Retina (tissue), 1 donor: ENCODE measurements at regions not wholly inside any gene's neighbourhood (a gene's known extent, or its start where the extent isn't known, plus 50 kb on each side); places are given as distances from the start of the nearest gene placed in this dataset.

ENCODE experiments used
- DNase-seq: peaks from one replicate; pipeline ENCODE4 v3.0.0-alpha.2; 2016

DNA sequence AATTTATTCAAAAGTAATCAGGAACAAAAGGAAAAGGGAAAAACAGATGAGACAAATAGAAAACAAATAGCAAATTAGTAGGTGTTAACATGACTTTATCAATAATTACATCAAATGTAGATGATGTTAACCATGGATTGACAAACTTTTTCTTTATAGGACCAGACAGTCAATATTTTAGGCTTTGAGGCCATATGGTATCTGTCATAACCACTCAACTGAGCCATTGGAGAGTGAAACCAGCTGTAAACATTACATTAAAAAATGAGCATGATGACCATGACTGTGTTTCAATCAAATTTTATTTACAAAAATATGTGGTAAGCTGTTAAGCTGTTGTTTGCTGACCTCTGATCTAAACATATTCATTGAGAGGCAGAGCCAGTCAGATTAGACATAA is 118.5 kb upstream of the NWD2 start:
- no peak for DNase-seq

GRCh38 chr4:37130465-37130864 is 114.1 kb upstream of the NWD2 start:
- no peak for DNase-seq

DNA sequence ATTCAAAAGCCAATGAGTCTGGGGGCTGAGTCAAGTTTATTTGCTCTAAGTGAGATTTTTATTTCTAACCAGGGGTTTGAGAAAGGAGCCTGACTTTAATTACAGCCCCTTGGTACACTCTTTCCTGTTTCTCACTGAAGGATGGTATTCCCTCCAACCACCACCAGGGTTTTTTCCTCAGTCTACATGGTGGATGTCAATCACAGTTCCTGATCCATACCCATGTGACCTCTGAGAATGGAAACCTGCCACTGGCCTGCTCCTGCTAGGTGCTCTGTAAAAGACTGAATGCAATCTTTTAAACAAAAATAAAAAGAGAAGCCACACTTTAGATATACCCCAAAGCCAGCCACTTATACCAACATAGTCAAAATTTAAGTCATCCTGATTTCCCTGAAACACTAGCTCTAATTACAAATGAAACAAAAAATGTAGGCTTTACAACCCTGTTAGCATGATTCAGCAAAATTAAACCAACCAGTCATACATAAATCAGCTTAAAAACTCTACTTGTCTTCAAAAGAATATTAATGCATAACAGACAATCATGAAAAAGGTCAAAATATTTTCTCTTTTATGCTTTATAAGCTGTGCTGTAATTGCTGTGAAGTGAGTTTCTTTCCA is 112.1 kb upstream of the NWD2 start:
- DNase-seq, result no peak

DNA sequence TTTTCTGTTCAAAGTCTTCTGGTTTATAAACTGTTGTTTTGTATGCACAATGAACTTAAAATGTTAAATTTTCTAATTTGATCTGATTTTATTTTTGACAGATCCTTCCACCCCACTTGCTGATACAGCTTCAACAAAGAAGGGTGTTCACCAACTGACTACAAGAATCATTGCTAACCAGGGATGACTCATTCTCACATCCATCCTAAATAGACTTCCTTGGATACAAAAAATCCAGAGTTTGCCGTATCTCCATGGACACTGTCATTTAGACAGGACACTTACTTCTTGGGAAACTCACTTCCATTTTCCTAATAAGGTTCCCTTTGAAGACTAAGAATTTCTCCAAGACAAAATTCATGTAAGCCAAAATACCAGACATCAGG is 111.6 kb upstream of the NWD2 start:
- DNase-seq, result no peak

- DNase-seq, result no peak
Measured at GRCh38 chr4:37138019-37138653, 106.4 kb upstream of the NWD2 start.

DNA sequence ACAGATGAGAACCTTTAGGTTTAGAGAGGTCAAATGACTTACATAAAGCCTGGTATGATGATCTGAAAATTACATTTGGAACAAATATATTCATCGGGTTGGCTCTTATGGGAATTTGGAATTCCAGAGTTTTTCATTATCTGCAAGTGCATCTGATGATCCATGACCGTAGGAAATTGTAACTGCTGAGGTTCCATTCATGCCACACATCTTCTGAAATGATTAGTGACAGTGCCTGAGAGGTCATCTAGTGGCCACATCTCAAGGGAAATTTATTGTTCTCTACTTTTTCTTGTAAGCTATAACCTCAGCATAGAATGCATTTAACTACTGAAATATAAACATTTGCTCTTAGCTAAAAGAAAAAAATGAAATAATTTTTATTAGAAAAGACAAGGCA is 105.8 kb upstream of the NWD2 start:
- DNase-seq, result no peak

GRCh38 chr4:37139987-37140386 is 104.6 kb upstream of the NWD2 start:
- DNase-seq, result no peak

- DNase-seq, result no peak
Measured at GRCh38 chr4:37146260-37146659, 98.3 kb upstream of the NWD2 start.

GRCh38 chr4:37157476-37158167 is 86.9 kb upstream of the NWD2 start:
- DNase-seq, result peak; percentile 4

DNA sequence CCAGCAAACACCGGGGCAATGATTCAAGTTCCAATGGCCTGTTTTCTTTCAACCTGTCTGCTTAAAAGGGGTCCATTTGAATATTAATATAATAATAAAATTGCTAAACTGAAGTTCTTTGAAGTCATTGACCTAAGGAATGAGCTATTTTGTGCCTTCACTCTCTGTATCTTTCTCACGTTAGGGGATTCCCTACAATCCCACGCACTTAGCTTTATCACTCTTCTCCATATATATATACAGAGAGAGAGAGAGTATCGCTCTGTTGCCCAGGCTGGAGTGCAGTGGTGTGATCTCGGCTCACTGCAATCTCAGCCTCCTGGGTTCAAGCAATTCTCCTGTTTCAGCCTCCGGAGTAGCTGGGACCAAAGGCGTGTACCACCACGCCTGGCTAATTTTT is 83.9 kb upstream of the NWD2 start:
- no peak for DNase-seq

DNA sequence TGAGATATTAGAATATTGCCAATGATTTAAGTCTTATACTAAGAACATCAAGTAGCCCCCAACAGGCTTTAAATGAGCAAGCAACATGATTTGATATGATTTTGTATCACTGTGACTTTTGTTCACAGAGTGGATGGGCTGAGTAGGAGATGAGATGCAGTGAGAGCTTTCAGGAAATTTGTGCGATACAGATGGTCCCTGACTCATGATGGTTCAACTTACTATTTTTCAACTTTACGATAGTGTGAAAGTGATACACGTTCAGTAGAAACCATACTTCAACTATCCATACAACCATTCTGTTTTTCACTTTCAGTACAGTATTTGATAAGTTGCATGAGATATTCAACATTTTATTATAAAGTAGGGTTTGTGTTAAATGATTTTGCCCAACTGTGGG is 78.7 kb upstream of the NWD2 start:
- no peak for DNase-seq

GRCh38 chr4:37169956-37170355 is 74.6 kb upstream of the NWD2 start:
- DNase-seq, result no peak

DNA sequence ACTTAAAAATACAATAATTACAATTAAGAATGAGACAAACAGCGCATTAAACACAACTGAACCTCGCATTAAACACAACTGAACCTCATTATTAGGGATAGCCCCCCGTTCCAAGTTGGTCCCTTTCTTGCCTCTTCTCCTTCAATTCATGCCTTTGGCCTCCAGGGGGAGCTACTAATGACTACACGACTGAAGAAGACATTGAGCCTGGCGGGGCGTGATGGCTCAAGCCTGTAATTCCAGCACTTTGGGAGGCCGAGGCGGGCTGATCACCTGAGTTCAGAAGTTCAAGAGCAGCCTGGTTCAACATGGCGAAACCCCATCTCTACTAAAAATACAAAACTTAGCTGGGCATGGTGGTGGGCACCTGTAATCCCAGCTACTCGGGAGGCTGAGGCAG is 56.4 kb upstream of the NWD2 start:
- DNase-seq, result no peak
